IMR-90 (cell line): ENCODE measurements at regions not wholly inside any gene's neighbourhood (a gene's known extent, or its start where the extent isn't known, plus 50 kb on each side); places are given as distances from the start of the nearest gene placed in this dataset.

Experiments used
- ATAC-seq: fragments of 200-7000 bp; cut with Tn5 transposase; 2 replicates; pipeline ENCODE4 v1.9.1; 2020; ENCODE audit warnings: low read depth, mild to moderate bottlenecking, moderate library complexity
- BruUV-seq: library from RNA; stranded (reverse); fragments of 400-500 nt; replicated peaks from 2 replicates; lab custom pipeline; 2021; lab: Mats Ljungman, UMichigan
- CTCF ChIA-PET: fragments of 300-600 bp; formaldehyde crosslinking; extraction: SDS; loops from one replicate; lab custom pipeline; 2021; ENCODE audit warnings: antibody characterized with exemption; lab: Yijun Ruan, JAX
- POLR2A ChIA-PET: fragments of 300-600 bp; sonication (Branson Sonifier 250); formaldehyde crosslinking; loops from one replicate; lab custom pipeline; 2022; ENCODE audit warnings: antibody characterized with exemption; ENCODE audit not compliant: unreplicated experiment; lab: Charles Lee
- DNase-seq: peaks from one replicate; pipeline ENCODE4 v3.0.0; 2013
- H2AFZ ChIP-seq: replicated peaks from 2 replicates; pipeline ENCODE3; 2013; ENCODE audit warnings: low read length, mild to moderate bottlenecking; ENCODE audit not compliant: poor library complexity
- H2AK5ac ChIP-seq: 2 replicates; pipeline ENCODE4 v1.6.1; 2013; ENCODE audit warnings: low read depth, low read length, inconsistent platforms
- H2AK9ac ChIP-seq: replicated peaks from 2 replicates; pipeline ENCODE3; 2013; ENCODE audit warnings: mild to moderate bottlenecking, low read depth, low read length, moderate library complexity; ENCODE audit not compliant: poor library complexity
- H2BK120ac ChIP-seq: 2 replicates; pipeline ENCODE4 v1.6.1; 2013; ENCODE audit warnings: low read depth, low read length, inconsistent platforms
- H2BK15ac ChIP-seq: 3 replicates; pipeline ENCODE4 v1.6.1; 2013; ENCODE audit warnings: low read depth, low read length, inconsistent platforms
- H2BK20ac ChIP-seq: 2 replicates; pipeline ENCODE4 v1.6.1; 2013; ENCODE audit warnings: low read depth, mild to moderate bottlenecking, inconsistent platforms, low read length, moderate library complexity
- H2BK5ac ChIP-seq: 2 replicates; pipeline ENCODE4 v1.6.1; 2013; ENCODE audit warnings: mild to moderate bottlenecking, low read depth, low read length, inconsistent platforms; ENCODE audit not compliant: poor library complexity, severe bottlenecking
- H3K14ac ChIP-seq: replicated peaks from 2 replicates; pipeline ENCODE4 v1.6.1; 2013; ENCODE audit warnings: low read depth, low read length, inconsistent platforms
- H3K18ac ChIP-seq: 2 replicates; pipeline ENCODE4 v1.6.1; 2013; ENCODE audit warnings: low read depth, low read length, control low read depth
- H3K23ac ChIP-seq: 2 replicates; pipeline ENCODE4 v1.6.1; 2013; ENCODE audit warnings: low read depth, low read length, inconsistent platforms
- H3K27ac ChIP-seq: 2 replicates; pipeline ENCODE4 v1.5.1; 2013; ENCODE audit warnings: mild to moderate bottlenecking, control low read depth, low read length; ENCODE audit not compliant: insufficient read depth
- H3K27me3 ChIP-seq: 2 replicates; pipeline ENCODE4 v1.6.1; 2013; ENCODE audit warnings: low read length; ENCODE audit not compliant: control insufficient read depth, insufficient read depth
- H3K36me3 ChIP-seq: 2 replicates; pipeline ENCODE4 v1.6.1; 2013; ENCODE audit warnings: low read length, mixed read lengths; ENCODE audit not compliant: control insufficient read depth, insufficient read depth
- H3K4ac ChIP-seq: 2 replicates; pipeline ENCODE4 v1.6.1; 2013; ENCODE audit warnings: low read depth, low read length, inconsistent platforms
- H3K4me1 ChIP-seq: 2 replicates; pipeline ENCODE4 v1.6.1; 2013; ENCODE audit warnings: low read length, mixed read lengths; ENCODE audit not compliant: control insufficient read depth, insufficient read depth
- H3K4me2 ChIP-seq: 2 replicates; pipeline ENCODE4 v1.6.1; 2013; ENCODE audit warnings: low read depth, mild to moderate bottlenecking, control low read depth, low read length, moderate library complexity
- H3K4me3 ChIP-seq: 2 replicates; pipeline ENCODE4 v1.5.1; 2013; ENCODE audit warnings: low read depth, mild to moderate bottlenecking, control low read depth, low read length, moderate library complexity; ENCODE audit not compliant: insufficient read depth
- H3K56ac ChIP-seq: 2 replicates; pipeline ENCODE4 v1.6.1; 2013; ENCODE audit warnings: low read length, inconsistent platforms; ENCODE audit not compliant: insufficient read depth; ENCODE audit errors: extremely low read depth
- H3K79me1 ChIP-seq, 2 experiments: 2 replicates each; pipeline ENCODE4 v1.6.1; 2013; ENCODE audit warnings: low read length in 2 of 2, inconsistent platforms in 1 of 2, low read depth in 1 of 2
- H3K9ac ChIP-seq: 2 replicates; pipeline ENCODE4 v1.6.1; 2013; ENCODE audit warnings: low read depth, low read length, control low read depth
- H3K9me1 ChIP-seq: 2 replicates; pipeline ENCODE4 v1.6.1; 2013; ENCODE audit warnings: low read length, inconsistent platforms; ENCODE audit not compliant: insufficient read depth
- H3K9me3 ChIP-seq: 2 replicates; pipeline ENCODE4 v1.6.1; 2013; ENCODE audit warnings: low read length; ENCODE audit not compliant: control insufficient read depth, insufficient read depth
- H4K20me1 ChIP-seq: 2 replicates; pipeline ENCODE4 v1.6.1; 2013; ENCODE audit warnings: low read length, inconsistent platforms; ENCODE audit not compliant: insufficient read depth
- H4K5ac ChIP-seq: 2 replicates; pipeline ENCODE4 v1.6.1; 2013; ENCODE audit warnings: mild to moderate bottlenecking, low read depth, low read length, control low read depth
- H4K8ac ChIP-seq, 2 experiments: 2 replicates each; pipeline ENCODE4 v1.6.1; 2013; ENCODE audit warnings: low read depth in 2 of 2, low read length in 2 of 2, control low read depth in 1 of 2, inconsistent platforms in 1 of 2
- H4K91ac ChIP-seq: 2 replicates; pipeline ENCODE4 v1.6.1; 2013; ENCODE audit warnings: low read depth, low read length, inconsistent platforms; ENCODE audit not compliant: insufficient read depth
- BHLHE40 ChIP-seq: fragments of 150-350 bp; IDR thresholded peaks from 2 replicates; pipeline ENCODE4 v1.6.1; 2016; ENCODE audit warnings: mild to moderate bottlenecking, low read depth, low read length
- CEBPB ChIP-seq: IDR thresholded peaks from 2 replicates; pipeline ENCODE4 v1.6.1; 2012; ENCODE audit warnings: low read depth, low read length, improper control_type of control experiment
- RFX5 ChIP-seq: IDR thresholded peaks from 2 replicates; pipeline ENCODE4 v1.8.0; 2012; ENCODE audit warnings: low read depth, mild to moderate bottlenecking, low read length, moderate library complexity
- WGBS, 2 experiments: methylation state at CpG; one replicate each; pipeline versions ENCODE4 v1.1.5 to v1.1.7; 2013; ENCODE audit warnings: missing lambda C conversion rate in 2 of 2; ENCODE audit not compliant: insufficient read length in 1 of 2; ENCODE audit errors: extremely low coverage in 2 of 2; 5-methylcytosine and 5-hydroxymethylcytosine counted together
- dilution Hi-C: fragments of 300-500 bp; cut with HindIII; formaldehyde crosslinking; loops from one replicate; pipeline ENCODE4 v1.14.3; 2018; ENCODE audit warnings: low sequenced_read_pairs; ENCODE audit not compliant: unreplicated experiment
- in situ Hi-C: fragments of 300-500 bp; cut with MboI; formaldehyde crosslinking; loops from 3 replicates; pipeline ENCODE4 v1.14.3; 2019; ENCODE audit warnings: low sequenced_read_pairs, inconsistent platforms, mixed read lengths
- intact Hi-C: fragments of 100-400 bp; cut with micrococcal nuclease; formaldehyde crosslinking; loops from 2 replicates; pipeline ENCODE4 v1.10.0; 2022

- ChIA-PET CTCF (no interaction called here), POLR2A (no interaction called here)
- no peaks in the 10 kb centered on the region for H3K36me3 ChIP-seq
- no peak overlapping the region for H2BK15ac ChIP-seq
- TF ChIP-seq RFX5 (no peak), BHLHE40 (no peak), CEBPB (no peak)
- H4K91ac ChIP-seq: no peak overlapping the region
- no peak overlapping the region for H3K27ac ChIP-seq
- no peak for DNase-seq
- H3K9ac ChIP-seq: no peak overlapping the region
- in situ Hi-C loops (no loop called here), intact Hi-C loops (no loop called here), dilution Hi-C loops (no loop called here)
- no peak overlapping the region for H2AK9ac ChIP-seq
- H3K27me3 ChIP-seq: no peaks in the 10 kb centered on the region
- H4K5ac ChIP-seq: no peak overlapping the region
- H2AFZ ChIP-seq: no peak overlapping the region
- no peak overlapping the region for H3K23ac ChIP-seq
- H4K20me1 ChIP-seq: no peaks in the 10 kb centered on the region
- no peak overlapping the region for H3K18ac ChIP-seq
- no peak overlapping the region for H2BK120ac ChIP-seq
- no peak overlapping the region for H2BK5ac ChIP-seq
- no peak overlapping the region for H3K4ac ChIP-seq
- no CpG with 5 or more reads among the region's 3 CpGs for WGBS, 2 experiments
- no peak overlapping the region for H4K8ac ChIP-seq
- no peak overlapping the region for H2BK20ac ChIP-seq
- H3K14ac ChIP-seq: no peak overlapping the region
- no peak for ATAC-seq
- no peak overlapping the region for H2AK5ac ChIP-seq
- H3K9me3 ChIP-seq: peaks cover 18% of the 10 kb centered on the region
- H3K56ac ChIP-seq: no peak overlapping the region
- no TSS peak for BruUV-seq
- H3K4me3 ChIP-seq: no peak overlapping the region
- H3K9me1 ChIP-seq: peaks cover 3% of the 10 kb centered on the region; the same call in 1 of the 2 replicates
- H3K4me1 ChIP-seq: 0 out of 2 replicates have a peak, but pooled peaks cover 4% of the 10 kb centered on the region
- H3K4me2 ChIP-seq: no peak overlapping the region
- no peaks in the 10 kb centered on the region for H3K79me1 ChIP-seq
These were observed 93.4 kb downstream of the SPP2 start for GRCh38 chr2:234143896-234144295.
